ENCODE measurements at regions not wholly inside any gene's neighbourhood (a gene's known extent, or its start where the extent isn't known, plus 50 kb on each side); places are given as distances from the start of the nearest gene placed in this dataset.

GRCh38 chr9:82354279-82354659, 365.7 kb downstream of the SPATA31D1 start:
- Histone ChIP-seq H2BK12ac (ENCODE audit: insufficient read length, low read depth, low read length) (no peak overlapping the region), H3K23ac (ENCODE audit: insufficient read length, low read depth, low read length) (no peak overlapping the region), H3K4me2 (ENCODE audit: insufficient read depth, insufficient read length, low read length) (no peak overlapping the region), H3K79me1 (ENCODE audit: insufficient read depth, low read depth, low read length, poor library complexity, severe bottlenecking) (no peaks in the 10 kb centered on the region), H2AFZ (ENCODE audit: low read length) (no peak overlapping the region), H3K79me2 (ENCODE audit: insufficient read depth, low read length) (no peaks in the 10 kb centered on the region), H4K20me1 (ENCODE audit: control insufficient read depth, insufficient read depth, insufficient read length) (no peaks in the 10 kb centered on the region), H2BK5ac (ENCODE audit: insufficient read length, low read length) (no peak overlapping the region), H3K9me3 (ENCODE audit: control insufficient read depth, low read depth, low read length) (no peaks in the 10 kb centered on the region), H2AK5ac (ENCODE audit: insufficient read length, low read length) (no peak overlapping the region), H3K4me1 (ENCODE audit: insufficient read depth, low read length) (no peaks in the 10 kb centered on the region), H2BK15ac (ENCODE audit: low read depth, low read length) (no peak overlapping the region), H3K18ac (ENCODE audit: insufficient read length, low read depth, low read length) (no peak overlapping the region), H2BK120ac (ENCODE audit: low read depth, low read length, poor library complexity, severe bottlenecking) (no peak overlapping the region), H3K9ac (ENCODE audit: extremely low read depth, insufficient read length, low read length) (no peak overlapping the region), H3K27me3 (ENCODE audit: insufficient read depth, low read length) (no peaks in the 10 kb centered on the region), H3K27ac (ENCODE audit: insufficient read length, low read depth, low read length) (no peak overlapping the region), H3T11ph (ENCODE audit: low read length) (no peak overlapping the region), H4K8ac (replicated peaks; ENCODE audit: insufficient read length, low read depth, low read length) (no peak overlapping the region), H4K91ac (ENCODE audit: insufficient read length, low read depth, low read length) (no peak overlapping the region), H4K5ac (ENCODE audit: insufficient read length, low read depth, low read length) (no peak overlapping the region), H3K14ac (ENCODE audit: insufficient read depth, low read length) (no peak overlapping the region), H3K4ac (ENCODE audit: low read depth, low read length) (no peak overlapping the region), H2BK20ac (ENCODE audit: low read depth, low read length, poor library complexity, severe bottlenecking) (no peak overlapping the region), H3K23me2 (ENCODE audit: insufficient read length, low read depth, low read length, poor library complexity, severe bottlenecking) (no peaks in the 10 kb centered on the region), H3K56ac (ENCODE audit: insufficient read length, low read depth, low read length) (no peak overlapping the region)
- Mint-ChIP-seq H3K36me3 (ENCODE audit: insufficient read depth in 1 of 3, low read depth in 3 of 3) (peaks cover 0 to 1% (median 0%) of the 10 kb centered on the region in 3 experiments; a peak in 1 of 7 replicates), H3K4me1 (peaks cover 5 to 6% of the 10 kb centered on the region in 2 experiments), H3K27me3 (ENCODE audit: low read depth) (no peaks in the 10 kb centered on the region), H3K4me3 (no peak overlapping the region), H3K9me3 (peaks cover 0 to under 1% of the 10 kb centered on the region in 2 experiments; a peak in 1 of 5 replicates), H3K27ac (no peak overlapping the region)
- WGBS (ENCODE audit: extremely low coverage, insufficient read length, low lambda C conversion rate): no CpG with 5 or more reads among the region's 2 CpGs
- no peak for DNase-seq
- no peak for TF ChIP-seq CTCF (conservative IDR thresholded peaks at IDR 0.05)
